ENCODE measurements at regions not wholly inside any gene's neighbourhood (a gene's known extent, or its start where the extent isn't known, plus 50 kb on each side); places are given as distances from the start of the nearest gene placed in this dataset.

DNA sequence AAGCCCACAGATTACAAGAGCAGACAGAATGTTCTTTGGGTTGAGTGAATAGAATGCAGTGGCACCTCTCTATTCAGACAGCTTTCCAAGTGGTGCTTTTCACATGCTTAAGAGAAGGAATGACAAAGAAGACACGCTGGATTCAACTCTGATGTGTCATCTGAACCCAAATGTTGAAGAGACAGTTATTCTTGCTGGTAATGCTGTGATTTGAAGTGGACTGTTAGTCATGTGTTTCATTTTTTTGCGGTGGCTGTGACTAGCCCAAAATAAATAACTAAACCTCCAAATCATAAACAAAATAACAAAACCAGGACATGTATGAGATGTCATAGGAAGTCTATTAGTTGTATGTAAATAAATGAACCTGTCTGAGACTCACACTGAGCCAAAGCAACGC, 391.8 kb upstream of the PRICKLE1 start:
- no peaks in the 10 kb centered on the region for H3K36me3 ChIP-seq (ENCODE audit: control insufficient read depth in 4 of 4, insufficient read depth in 3 of 4, low read depth in 1 of 4, low read length in 3 of 4)
- no peak overlapping the region for H3K27ac ChIP-seq (ENCODE audit: low read depth in 1 of 2, low read length in 2 of 2)
- no peaks in the 10 kb centered on the region for H3K27me3 ChIP-seq (ENCODE audit: control insufficient read depth in 4 of 4, insufficient read depth in 4 of 4, low read length in 3 of 4)
- DNase-seq (ENCODE audit: low spot score): no peak
- H3K9ac ChIP-seq (ENCODE audit: low read depth in 1 of 2, low read length in 2 of 2): no peak overlapping the region
- no peaks in the 10 kb centered on the region for H3K9me3 ChIP-seq (ENCODE audit: control insufficient read depth in 4 of 4, low read length in 3 of 4)
- H3K4me1 ChIP-seq (ENCODE audit: control insufficient read depth in 4 of 4, insufficient read depth in 4 of 4, low read length in 3 of 4): no peaks in the 10 kb centered on the region
- TF ChIP-seq JUND (IDR thresholded peaks at IDR 0.05): no peak
- 69% methylated on average over 3 of the region's 3 CpGs for WGBS
- H3K4me3 ChIP-seq (ENCODE audit: low read depth in 1 of 3, low read length in 3 of 3): no peak overlapping the region

DNA sequence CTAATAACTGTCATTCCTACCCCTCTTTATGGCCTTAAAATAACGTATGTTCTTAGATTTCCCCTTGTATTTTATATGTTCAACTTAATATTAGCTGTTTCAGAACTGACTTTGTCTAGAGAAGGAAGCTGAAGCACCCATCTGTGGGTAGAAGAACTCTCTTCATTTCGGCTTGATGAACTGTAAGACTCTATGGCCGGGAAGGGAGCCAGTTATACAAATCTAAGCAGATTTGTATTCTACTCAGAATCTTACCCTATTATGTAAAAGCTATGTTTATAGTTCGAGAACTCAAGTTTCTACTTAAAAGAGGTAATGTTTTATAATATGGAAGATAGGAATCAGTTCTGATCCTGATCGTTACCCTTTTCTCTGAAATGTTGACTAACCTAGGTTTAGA, 390.9 kb upstream of the PRICKLE1 start:
- 64% methylated on average over 5 of the region's 5 CpGs for WGBS
- no peak for DNase-seq (ENCODE audit: low spot score)
- H3K4me3 ChIP-seq (ENCODE audit: low read depth in 1 of 3, low read length in 3 of 3): no peak overlapping the region

DNA sequence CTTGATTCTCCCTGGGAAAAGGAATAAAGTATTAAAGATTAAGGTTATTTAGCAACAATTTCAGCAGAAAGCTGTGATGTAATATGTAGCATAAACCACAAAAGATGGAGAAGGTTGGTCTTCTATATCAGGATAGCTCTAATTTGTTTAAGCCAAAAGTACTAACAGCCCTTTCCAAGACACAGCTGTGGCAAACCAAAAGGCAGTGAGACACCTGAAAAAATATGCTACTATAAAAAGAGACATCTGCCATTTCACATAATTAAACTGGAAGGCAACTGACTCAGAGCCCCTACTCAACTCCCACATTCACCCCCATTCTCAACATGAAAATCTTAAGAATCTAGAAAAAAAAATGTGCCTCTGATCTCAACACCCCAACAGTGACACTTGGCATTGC, 390.2 kb upstream of the PRICKLE1 start:
- H3K4me3 ChIP-seq (ENCODE audit: low read depth in 1 of 3, low read length in 3 of 3): no peak overlapping the region
- H3K9ac ChIP-seq (ENCODE audit: low read depth in 1 of 2, low read length in 2 of 2): no peak overlapping the region
- H3K4me1 ChIP-seq (ENCODE audit: control insufficient read depth in 4 of 4, insufficient read depth in 4 of 4, low read length in 3 of 4): no peaks in the 10 kb centered on the region
- no peaks in the 10 kb centered on the region for H3K9me3 ChIP-seq (ENCODE audit: control insufficient read depth in 4 of 4, low read length in 3 of 4)
- H3K36me3 ChIP-seq (ENCODE audit: control insufficient read depth in 4 of 4, insufficient read depth in 3 of 4, low read depth in 1 of 4, low read length in 3 of 4): no peaks in the 10 kb centered on the region
- no peaks in the 10 kb centered on the region for H3K27me3 ChIP-seq (ENCODE audit: control insufficient read depth in 4 of 4, insufficient read depth in 4 of 4, low read length in 3 of 4)
- H3K27ac ChIP-seq (ENCODE audit: low read depth in 1 of 2, low read length in 2 of 2): no peak overlapping the region
- TF ChIP-seq JUND (IDR thresholded peaks at IDR 0.05) (no peak), SP1 (IDR thresholded peaks at IDR 0.05) (no peak)
- DNase-seq (ENCODE audit: low spot score): no peak

More for the DNA sequence above, 390.9 kb upstream of the PRICKLE1 start:
- no peak overlapping the region for H3K9ac ChIP-seq (ENCODE audit: low read depth in 1 of 2, low read length in 2 of 2)
- no peaks in the 10 kb centered on the region for H3K27me3 ChIP-seq (ENCODE audit: control insufficient read depth in 4 of 4, insufficient read depth in 4 of 4, low read length in 3 of 4)
- H3K4me1 ChIP-seq (ENCODE audit: control insufficient read depth in 4 of 4, insufficient read depth in 4 of 4, low read length in 3 of 4): no peaks in the 10 kb centered on the region
- H3K27ac ChIP-seq (ENCODE audit: low read depth in 1 of 2, low read length in 2 of 2): no peak overlapping the region
- H3K36me3 ChIP-seq (ENCODE audit: control insufficient read depth in 4 of 4, insufficient read depth in 3 of 4, low read depth in 1 of 4, low read length in 3 of 4): no peaks in the 10 kb centered on the region
- TF ChIP-seq FOXA1 (IDR thresholded peaks at IDR 0.05): no peak
- TF ChIP-seq, protein P1, sequence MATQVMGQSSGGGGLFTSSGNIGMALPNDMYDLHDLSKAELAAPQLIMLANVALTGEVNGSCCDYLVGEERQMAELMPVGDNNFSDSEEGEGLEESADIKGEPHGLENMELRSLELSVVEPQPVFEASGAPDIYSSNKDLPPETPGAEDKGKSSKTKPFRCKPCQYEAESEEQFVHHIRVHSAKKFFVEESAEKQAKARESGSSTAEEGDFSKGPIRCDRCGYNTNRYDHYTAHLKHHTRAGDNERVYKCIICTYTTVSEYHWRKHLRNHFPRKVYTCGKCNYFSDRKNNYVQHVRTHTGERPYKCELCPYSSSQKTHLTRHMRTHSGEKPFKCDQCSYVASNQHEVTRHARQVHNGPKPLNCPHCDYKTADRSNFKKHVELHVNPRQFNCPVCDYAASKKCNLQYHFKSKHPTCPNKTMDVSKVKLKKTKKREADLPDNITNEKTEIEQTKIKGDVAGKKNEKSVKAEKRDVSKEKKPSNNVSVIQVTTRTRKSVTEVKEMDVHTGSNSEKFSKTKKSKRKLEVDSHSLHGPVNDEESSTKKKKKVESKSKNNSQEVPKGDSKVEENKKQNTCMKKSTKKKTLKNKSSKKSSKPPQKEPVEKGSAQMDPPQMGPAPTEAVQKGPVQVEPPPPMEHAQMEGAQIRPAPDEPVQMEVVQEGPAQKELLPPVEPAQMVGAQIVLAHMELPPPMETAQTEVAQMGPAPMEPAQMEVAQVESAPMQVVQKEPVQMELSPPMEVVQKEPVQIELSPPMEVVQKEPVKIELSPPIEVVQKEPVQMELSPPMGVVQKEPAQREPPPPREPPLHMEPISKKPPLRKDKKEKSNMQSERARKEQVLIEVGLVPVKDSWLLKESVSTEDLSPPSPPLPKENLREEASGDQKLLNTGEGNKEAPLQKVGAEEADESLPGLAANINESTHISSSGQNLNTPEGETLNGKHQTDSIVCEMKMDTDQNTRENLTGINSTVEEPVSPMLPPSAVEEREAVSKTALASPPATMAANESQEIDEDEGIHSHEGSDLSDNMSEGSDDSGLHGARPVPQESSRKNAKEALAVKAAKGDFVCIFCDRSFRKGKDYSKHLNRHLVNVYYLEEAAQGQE (IDR thresholded peaks at IDR 0.05): no peak
- no peak for TF ChIP-seq YY1 (IDR thresholded peaks at IDR 0.05)
- no peak for TF ChIP-seq RXRA (IDR thresholded peaks at IDR 0.05)
- no peaks in the 10 kb centered on the region for H3K9me3 ChIP-seq (ENCODE audit: control insufficient read depth in 4 of 4, low read length in 3 of 4)

DNA sequence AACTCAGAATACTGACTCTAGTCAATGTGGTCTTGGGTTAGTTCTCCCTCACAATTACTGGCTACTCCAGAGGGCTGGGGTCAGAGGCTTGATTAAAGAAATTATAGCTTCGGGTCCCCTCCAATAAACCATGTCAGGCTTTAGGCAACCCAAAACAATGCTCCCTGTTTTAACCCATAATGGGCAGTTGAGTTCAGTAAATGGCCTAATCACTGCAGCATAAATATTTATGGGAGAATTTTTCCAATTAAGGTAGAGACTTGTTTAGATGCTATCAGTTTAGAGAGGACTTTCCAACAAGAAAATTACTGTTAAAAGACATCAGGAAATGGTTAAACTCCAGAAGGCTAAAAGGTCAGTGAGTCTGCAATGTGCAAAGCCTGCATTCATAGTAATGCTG, 389.2 kb upstream of the PRICKLE1 start:
- DNase-seq (ENCODE audit: low spot score): no peak
- Histone ChIP-seq H3K27ac (ENCODE audit: low read depth in 1 of 2, low read length in 2 of 2) (no peak overlapping the region), H3K9ac (ENCODE audit: low read depth in 1 of 2, low read length in 2 of 2) (no peak overlapping the region), H3K9me3 (ENCODE audit: control insufficient read depth in 4 of 4, low read length in 3 of 4) (no peaks in the 10 kb centered on the region), H3K4me1 (ENCODE audit: control insufficient read depth in 4 of 4, insufficient read depth in 4 of 4, low read length in 3 of 4) (no peaks in the 10 kb centered on the region), H3K36me3 (ENCODE audit: control insufficient read depth in 4 of 4, insufficient read depth in 3 of 4, low read depth in 1 of 4, low read length in 3 of 4) (no peaks in the 10 kb centered on the region), H3K27me3 (ENCODE audit: control insufficient read depth in 4 of 4, insufficient read depth in 4 of 4, low read length in 3 of 4) (no peaks in the 10 kb centered on the region), H3K4me3 (ENCODE audit: low read depth in 1 of 3, low read length in 3 of 3) (no peak overlapping the region)
- 53% methylated on average over 1 of the region's 1 CpG for WGBS
- TF ChIP-seq NR2F2 (IDR thresholded peaks at IDR 0.05) (no peak), RXRA (IDR thresholded peaks at IDR 0.05) (no peak), FOXA1 (IDR thresholded peaks at IDR 0.05) (no peak), TAF1 (conservative IDR thresholded peaks at IDR 0.05) (no peak), SP1 (IDR thresholded peaks at IDR 0.05) (no peak), FOXA2 (IDR thresholded peaks at IDR 0.05) (no peak), EGR1 (IDR thresholded peaks at IDR 0.05; ENCODE audit: low read depth in 2 of 2) (no peak), RAD21 (IDR thresholded peaks at IDR 0.05) (no peak), YY1 (IDR thresholded peaks at IDR 0.05) (no peak), GABPA (IDR thresholded peaks at IDR 0.05 in 1 of 2, conservative IDR thresholded peaks at IDR 0.05 in 1 of 2) (no peak), HNF4G (IDR thresholded peaks at IDR 0.05) (no peak)
- TF ChIP-seq, protein P2, sequence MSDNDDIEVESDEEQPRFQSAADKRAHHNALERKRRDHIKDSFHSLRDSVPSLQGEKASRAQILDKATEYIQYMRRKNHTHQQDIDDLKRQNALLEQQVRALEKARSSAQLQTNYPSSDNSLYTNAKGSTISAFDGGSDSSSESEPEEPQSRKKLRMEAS (IDR thresholded peaks at IDR 0.05): no peak
- TF ChIP-seq, protein P3, sequence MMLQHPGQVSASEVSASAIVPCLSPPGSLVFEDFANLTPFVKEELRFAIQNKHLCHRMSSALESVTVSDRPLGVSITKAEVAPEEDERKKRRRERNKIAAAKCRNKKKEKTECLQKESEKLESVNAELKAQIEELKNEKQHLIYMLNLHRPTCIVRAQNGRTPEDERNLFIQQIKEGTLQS (IDR thresholded peaks at IDR 0.05): no peak
- TF ChIP-seq, protein P4, sequence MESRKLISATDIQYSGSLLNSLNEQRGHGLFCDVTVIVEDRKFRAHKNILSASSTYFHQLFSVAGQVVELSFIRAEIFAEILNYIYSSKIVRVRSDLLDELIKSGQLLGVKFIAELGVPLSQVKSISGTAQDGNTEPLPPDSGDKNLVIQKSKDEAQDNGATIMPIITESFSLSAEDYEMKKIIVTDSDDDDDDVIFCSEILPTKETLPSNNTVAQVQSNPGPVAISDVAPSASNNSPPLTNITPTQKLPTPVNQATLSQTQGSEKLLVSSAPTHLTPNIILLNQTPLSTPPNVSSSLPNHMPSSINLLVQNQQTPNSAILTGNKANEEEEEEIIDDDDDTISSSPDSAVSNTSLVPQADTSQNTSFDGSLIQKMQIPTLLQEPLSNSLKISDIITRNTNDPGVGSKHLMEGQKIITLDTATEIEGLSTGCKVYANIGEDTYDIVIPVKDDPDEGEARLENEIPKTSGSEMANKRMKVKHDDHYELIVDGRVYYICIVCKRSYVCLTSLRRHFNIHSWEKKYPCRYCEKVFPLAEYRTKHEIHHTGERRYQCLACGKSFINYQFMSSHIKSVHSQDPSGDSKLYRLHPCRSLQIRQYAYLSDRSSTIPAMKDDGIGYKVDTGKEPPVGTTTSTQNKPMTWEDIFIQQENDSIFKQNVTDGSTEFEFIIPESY (IDR thresholded peaks at IDR 0.05): no peak
- TF ChIP-seq, protein P1 (IDR thresholded peaks at IDR 0.05): no peak

All from liver (tissue), 7 donors.